ENCODE measurements at regions not wholly inside any gene's neighbourhood (a gene's known extent, or its start where the extent isn't known, plus 50 kb on each side); places are given as distances from the start of the nearest gene placed in this dataset.

GRCh38 chr2:146949400-146949799, 895.4 kb upstream of the ACVR2A start:
- no peak overlapping the region for H2BK120ac ChIP-seq (ENCODE audit: low read depth, low read length)
- H2AK5ac ChIP-seq (ENCODE audit: low read length, severe bottlenecking): no peak overlapping the region
- no peaks in the 10 kb centered on the region for H3K9me3 ChIP-seq (ENCODE audit: control insufficient read depth, low read length)
- no peak overlapping the region for H3K9ac ChIP-seq (ENCODE audit: low read length)
- WGBS: 92% methylated on average over 1 of the region's 2 CpGs
- H3K4me1 ChIP-seq (ENCODE audit: control insufficient read depth, insufficient read depth, low read depth, low read length): no peaks in the 10 kb centered on the region
- no peak overlapping the region for H3K4me2 ChIP-seq (ENCODE audit: low read length, poor library complexity, severe bottlenecking)
- DNase-seq: no peak
- no peaks in the 10 kb centered on the region for H3K27me3 ChIP-seq (ENCODE audit: control insufficient read depth in 1 of 2, insufficient read depth in 1 of 2, low read length in 2 of 2)
- no peaks in the 10 kb centered on the region for H3K79me1 ChIP-seq (replicated peaks; ENCODE audit: low read length, poor library complexity, severe bottlenecking)
- no peak overlapping the region for H3K27ac ChIP-seq (ENCODE audit: low read length, poor library complexity, severe bottlenecking)
- no peak overlapping the region for H2BK5ac ChIP-seq (ENCODE audit: low read depth, low read length, poor library complexity, severe bottlenecking)
- no peaks in the 10 kb centered on the region for H3K36me3 ChIP-seq (ENCODE audit: control insufficient read depth in 1 of 2, insufficient read depth in 2 of 2, low read depth in 1 of 2, low read length in 2 of 2)
- no peak overlapping the region for H3K4ac ChIP-seq (ENCODE audit: low read depth in 1 of 2, low read length in 2 of 2)
- no peak overlapping the region for H3K4me3 ChIP-seq (ENCODE audit: insufficient read depth in 1 of 2, low read depth in 1 of 2, low read length in 2 of 2)
- no peak overlapping the region for H4K91ac ChIP-seq (ENCODE audit: low read length)
- H3K23ac ChIP-seq (ENCODE audit: low read length in 2 of 2): no peak overlapping the region
- H2BK12ac ChIP-seq (ENCODE audit: low read length in 2 of 2): no peak overlapping the region
- no peak overlapping the region for H4K8ac ChIP-seq (ENCODE audit: low read length)
- no peak overlapping the region for H3K14ac ChIP-seq (ENCODE audit: low read length in 2 of 2)
- no peak overlapping the region for H2AFZ ChIP-seq (ENCODE audit: low read depth, low read length)
- no peak overlapping the region for H3K18ac ChIP-seq (ENCODE audit: low read depth in 1 of 2, low read length in 2 of 2)
- H2BK15ac ChIP-seq (ENCODE audit: low read depth, poor library complexity, severe bottlenecking): no peak overlapping the region

- H3K27ac ChIP-seq (ENCODE audit: low read length, poor library complexity, severe bottlenecking): no peak overlapping the region
- H4K91ac ChIP-seq (ENCODE audit: low read length): no peak overlapping the region
- H2BK5ac ChIP-seq (ENCODE audit: low read depth, low read length, poor library complexity, severe bottlenecking): no peak overlapping the region
- H3K4me2 ChIP-seq (ENCODE audit: low read length, poor library complexity, severe bottlenecking): no peak overlapping the region
- H2BK15ac ChIP-seq (ENCODE audit: low read depth, poor library complexity, severe bottlenecking): no peak overlapping the region
- H3K23ac ChIP-seq (ENCODE audit: low read length in 2 of 2): no peak overlapping the region
- no peak overlapping the region for H3K4me3 ChIP-seq (ENCODE audit: insufficient read depth in 1 of 2, low read depth in 1 of 2, low read length in 2 of 2)
- H3K79me1 ChIP-seq (replicated peaks; ENCODE audit: low read length, poor library complexity, severe bottlenecking): no peaks in the 10 kb centered on the region
- no peaks in the 10 kb centered on the region for H3K9me3 ChIP-seq (ENCODE audit: control insufficient read depth, low read length)
- DNase-seq: no peak
- no peaks in the 10 kb centered on the region for H3K36me3 ChIP-seq (ENCODE audit: control insufficient read depth in 1 of 2, insufficient read depth in 2 of 2, low read depth in 1 of 2, low read length in 2 of 2)
- no peak overlapping the region for H4K8ac ChIP-seq (ENCODE audit: low read length)
- no peak overlapping the region for H2BK12ac ChIP-seq (ENCODE audit: low read length in 2 of 2)
- H3K4ac ChIP-seq (ENCODE audit: low read depth in 1 of 2, low read length in 2 of 2): no peak overlapping the region
- H3K9ac ChIP-seq (ENCODE audit: low read length): no peak overlapping the region
- 77% methylated on average over 3 of the region's 4 CpGs for WGBS
- H2BK120ac ChIP-seq (ENCODE audit: low read depth, low read length): no peak overlapping the region
- H3K27me3 ChIP-seq (ENCODE audit: control insufficient read depth in 1 of 2, insufficient read depth in 1 of 2, low read length in 2 of 2): no peaks in the 10 kb centered on the region
- H3K18ac ChIP-seq (ENCODE audit: low read depth in 1 of 2, low read length in 2 of 2): no peak overlapping the region
- no peaks in the 10 kb centered on the region for H3K4me1 ChIP-seq (ENCODE audit: control insufficient read depth, insufficient read depth, low read depth, low read length)
- H2AK5ac ChIP-seq (ENCODE audit: low read length, severe bottlenecking): no peak overlapping the region
- H3K14ac ChIP-seq (ENCODE audit: low read length in 2 of 2): no peak overlapping the region
- H2AFZ ChIP-seq (ENCODE audit: low read depth, low read length): no peak overlapping the region
Observed at GRCh38 chr2:146944601-146945000, 900.2 kb upstream of the ACVR2A start.

- no peaks in the 10 kb centered on the region for H3K27me3 ChIP-seq (ENCODE audit: control insufficient read depth in 1 of 2, insufficient read depth in 1 of 2, low read length in 2 of 2)
- H3K18ac ChIP-seq (ENCODE audit: low read depth in 1 of 2, low read length in 2 of 2): no peak overlapping the region
- WGBS: 83% methylated on average over 1 of the region's 5 CpGs
- no peak overlapping the region for H4K8ac ChIP-seq (ENCODE audit: low read length)
- H3K27ac ChIP-seq (ENCODE audit: low read length, poor library complexity, severe bottlenecking): no peak overlapping the region
- H2AK5ac ChIP-seq (ENCODE audit: low read length, severe bottlenecking): no peak overlapping the region
- H3K9me3 ChIP-seq (ENCODE audit: control insufficient read depth, low read length): no peaks in the 10 kb centered on the region
- no peak overlapping the region for H2BK12ac ChIP-seq (ENCODE audit: low read length in 2 of 2)
- H4K91ac ChIP-seq (ENCODE audit: low read length): no peak overlapping the region
- no peaks in the 10 kb centered on the region for H3K4me1 ChIP-seq (ENCODE audit: control insufficient read depth, insufficient read depth, low read depth, low read length)
- H2BK120ac ChIP-seq (ENCODE audit: low read depth, low read length): no peak overlapping the region
- H3K23ac ChIP-seq (ENCODE audit: low read length in 2 of 2): no peak overlapping the region
- no peak overlapping the region for H2AFZ ChIP-seq (ENCODE audit: low read depth, low read length)
- DNase-seq: peak; percentile 47
- H3K4ac ChIP-seq (ENCODE audit: low read depth in 1 of 2, low read length in 2 of 2): no peak overlapping the region
- H3K79me1 ChIP-seq (replicated peaks; ENCODE audit: low read length, poor library complexity, severe bottlenecking): no peaks in the 10 kb centered on the region
- peak overlapping the region in 1 of 2 experiments; percentile 52 for H3K4me3 ChIP-seq (ENCODE audit: insufficient read depth in 1 of 2, low read depth in 1 of 2, low read length in 2 of 2)
- no peak overlapping the region for H3K4me2 ChIP-seq (ENCODE audit: low read length, poor library complexity, severe bottlenecking)
- peak overlapping the region; percentile 47 for H3K9ac ChIP-seq (ENCODE audit: low read length)
- no peak overlapping the region for H3K14ac ChIP-seq (ENCODE audit: low read length in 2 of 2)
- no peak overlapping the region for H2BK5ac ChIP-seq (ENCODE audit: low read depth, low read length, poor library complexity, severe bottlenecking)
- no peaks in the 10 kb centered on the region for H3K36me3 ChIP-seq (ENCODE audit: control insufficient read depth in 1 of 2, insufficient read depth in 2 of 2, low read depth in 1 of 2, low read length in 2 of 2)
- H2BK15ac ChIP-seq (ENCODE audit: low read depth, poor library complexity, severe bottlenecking): no peak overlapping the region
Observed at GRCh38 chr2:146939991-146940685, 904.7 kb upstream of the ACVR2A start.

GRCh38 chr2:146934921-146935320, 909.9 kb upstream of the ACVR2A start:
- Histone ChIP-seq H3K27me3 (ENCODE audit: control insufficient read depth in 1 of 2, insufficient read depth in 1 of 2, low read length in 2 of 2) (no peaks in the 10 kb centered on the region), H2BK15ac (ENCODE audit: low read depth, poor library complexity, severe bottlenecking) (no peak overlapping the region), H3K18ac (ENCODE audit: low read depth in 1 of 2, low read length in 2 of 2) (no peak overlapping the region), H2AFZ (ENCODE audit: low read depth, low read length) (no peak overlapping the region), H3K9me3 (ENCODE audit: control insufficient read depth, low read length) (peaks cover 11% of the 10 kb centered on the region), H3K9ac (ENCODE audit: low read length) (no peak overlapping the region), H3K14ac (ENCODE audit: low read length in 2 of 2) (no peak overlapping the region), H2BK120ac (ENCODE audit: low read depth, low read length) (no peak overlapping the region), H3K36me3 (ENCODE audit: control insufficient read depth in 1 of 2, insufficient read depth in 2 of 2, low read depth in 1 of 2, low read length in 2 of 2) (no peaks in the 10 kb centered on the region), H3K4me3 (ENCODE audit: insufficient read depth in 1 of 2, low read depth in 1 of 2, low read length in 2 of 2) (no peak overlapping the region), H3K4me1 (ENCODE audit: control insufficient read depth, insufficient read depth, low read depth, low read length) (no peaks in the 10 kb centered on the region), H3K23ac (ENCODE audit: low read length in 2 of 2) (no peak overlapping the region), H3K79me1 (replicated peaks; ENCODE audit: low read length, poor library complexity, severe bottlenecking) (no peaks in the 10 kb centered on the region), H3K4me2 (ENCODE audit: low read length, poor library complexity, severe bottlenecking) (no peak overlapping the region), H3K4ac (ENCODE audit: low read depth in 1 of 2, low read length in 2 of 2) (no peak overlapping the region), H2AK5ac (ENCODE audit: low read length, severe bottlenecking) (no peak overlapping the region), H2BK5ac (ENCODE audit: low read depth, low read length, poor library complexity, severe bottlenecking) (no peak overlapping the region), H4K8ac (ENCODE audit: low read length) (no peak overlapping the region), H4K91ac (ENCODE audit: low read length) (no peak overlapping the region), H2BK12ac (ENCODE audit: low read length in 2 of 2) (no peak overlapping the region), H3K27ac (ENCODE audit: low read length, poor library complexity, severe bottlenecking) (no peak overlapping the region)
- 58% methylated on average over 1 of the region's 1 CpG for WGBS
- DNase-seq: no peak
